ENCODE measurements at regions not wholly inside any gene's neighbourhood (a gene's known extent, or its start where the extent isn't known, plus 50 kb on each side); places are given as distances from the start of the nearest gene placed in this dataset.

DNA sequence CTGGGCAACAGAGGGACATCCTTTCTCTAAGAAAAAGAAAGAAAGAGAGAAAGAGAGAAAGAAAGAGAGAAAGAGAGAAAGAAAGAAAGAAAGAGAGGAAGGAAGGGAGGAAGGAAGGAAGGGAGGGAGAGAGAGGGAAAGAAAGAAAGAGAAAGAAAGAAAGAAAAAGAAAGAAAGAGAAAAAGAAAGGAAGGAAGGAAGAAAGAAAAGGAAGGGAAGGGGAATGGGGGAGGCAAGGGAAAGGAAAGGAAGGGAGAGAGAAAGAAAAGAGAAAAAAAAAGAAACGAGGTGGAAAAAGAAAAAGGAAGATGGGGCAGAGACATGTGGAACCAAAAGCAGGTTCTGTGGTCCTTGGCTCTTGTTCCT lies 82.9 kb upstream of the SMNDC1 start:
- no peak for DNase-seq (ENCODE audit: low spot score)
- no peaks in the 10 kb centered on the region for H3K9me3 ChIP-seq (ENCODE audit: control insufficient read depth in 4 of 4, low read length in 3 of 4)
- no peaks in the 10 kb centered on the region for H3K27me3 ChIP-seq (ENCODE audit: control insufficient read depth in 4 of 4, insufficient read depth in 4 of 4, low read length in 3 of 4)
- WGBS = 70% methylated on average over 1 of the region's 1 CpG
- no peak overlapping the region for H3K9ac ChIP-seq (ENCODE audit: low read depth in 1 of 2, low read length in 2 of 2)
- TF ChIP-seq TAF1 (conservative IDR thresholded peaks at IDR 0.05) (no peak), HNF4G (IDR thresholded peaks at IDR 0.05) (no peak), RXRA (IDR thresholded peaks at IDR 0.05) (no peak), NR2F2 (IDR thresholded peaks at IDR 0.05) (no peak), FOXA1 (IDR thresholded peaks at IDR 0.05) (no peak), SP1 (IDR thresholded peaks at IDR 0.05) (no peak), YY1 (IDR thresholded peaks at IDR 0.05) (no peak), EGR1 (IDR thresholded peaks at IDR 0.05; ENCODE audit: low read depth in 2 of 2) (no peak), HNF4A (conservative IDR thresholded peaks at IDR 0.05) (no peak)
- TF ChIP-seq, protein P1, sequence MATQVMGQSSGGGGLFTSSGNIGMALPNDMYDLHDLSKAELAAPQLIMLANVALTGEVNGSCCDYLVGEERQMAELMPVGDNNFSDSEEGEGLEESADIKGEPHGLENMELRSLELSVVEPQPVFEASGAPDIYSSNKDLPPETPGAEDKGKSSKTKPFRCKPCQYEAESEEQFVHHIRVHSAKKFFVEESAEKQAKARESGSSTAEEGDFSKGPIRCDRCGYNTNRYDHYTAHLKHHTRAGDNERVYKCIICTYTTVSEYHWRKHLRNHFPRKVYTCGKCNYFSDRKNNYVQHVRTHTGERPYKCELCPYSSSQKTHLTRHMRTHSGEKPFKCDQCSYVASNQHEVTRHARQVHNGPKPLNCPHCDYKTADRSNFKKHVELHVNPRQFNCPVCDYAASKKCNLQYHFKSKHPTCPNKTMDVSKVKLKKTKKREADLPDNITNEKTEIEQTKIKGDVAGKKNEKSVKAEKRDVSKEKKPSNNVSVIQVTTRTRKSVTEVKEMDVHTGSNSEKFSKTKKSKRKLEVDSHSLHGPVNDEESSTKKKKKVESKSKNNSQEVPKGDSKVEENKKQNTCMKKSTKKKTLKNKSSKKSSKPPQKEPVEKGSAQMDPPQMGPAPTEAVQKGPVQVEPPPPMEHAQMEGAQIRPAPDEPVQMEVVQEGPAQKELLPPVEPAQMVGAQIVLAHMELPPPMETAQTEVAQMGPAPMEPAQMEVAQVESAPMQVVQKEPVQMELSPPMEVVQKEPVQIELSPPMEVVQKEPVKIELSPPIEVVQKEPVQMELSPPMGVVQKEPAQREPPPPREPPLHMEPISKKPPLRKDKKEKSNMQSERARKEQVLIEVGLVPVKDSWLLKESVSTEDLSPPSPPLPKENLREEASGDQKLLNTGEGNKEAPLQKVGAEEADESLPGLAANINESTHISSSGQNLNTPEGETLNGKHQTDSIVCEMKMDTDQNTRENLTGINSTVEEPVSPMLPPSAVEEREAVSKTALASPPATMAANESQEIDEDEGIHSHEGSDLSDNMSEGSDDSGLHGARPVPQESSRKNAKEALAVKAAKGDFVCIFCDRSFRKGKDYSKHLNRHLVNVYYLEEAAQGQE (IDR thresholded peaks at IDR 0.05) = no peak
- TF ChIP-seq, protein P2, sequence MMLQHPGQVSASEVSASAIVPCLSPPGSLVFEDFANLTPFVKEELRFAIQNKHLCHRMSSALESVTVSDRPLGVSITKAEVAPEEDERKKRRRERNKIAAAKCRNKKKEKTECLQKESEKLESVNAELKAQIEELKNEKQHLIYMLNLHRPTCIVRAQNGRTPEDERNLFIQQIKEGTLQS (IDR thresholded peaks at IDR 0.05) = no peak
- TF ChIP-seq, protein P3, sequence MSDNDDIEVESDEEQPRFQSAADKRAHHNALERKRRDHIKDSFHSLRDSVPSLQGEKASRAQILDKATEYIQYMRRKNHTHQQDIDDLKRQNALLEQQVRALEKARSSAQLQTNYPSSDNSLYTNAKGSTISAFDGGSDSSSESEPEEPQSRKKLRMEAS (IDR thresholded peaks at IDR 0.05) = no peak
- no peak overlapping the region for H3K4me3 ChIP-seq (ENCODE audit: low read depth in 1 of 3, low read length in 3 of 3)
- no peaks in the 10 kb centered on the region for H3K4me1 ChIP-seq (ENCODE audit: control insufficient read depth in 4 of 4, insufficient read depth in 4 of 4, low read length in 3 of 4)
- H3K36me3 ChIP-seq (ENCODE audit: control insufficient read depth in 4 of 4, insufficient read depth in 3 of 4, low read depth in 1 of 4, low read length in 3 of 4) = no peaks in the 10 kb centered on the region
- no peak overlapping the region for H3K27ac ChIP-seq (ENCODE audit: low read depth in 1 of 2, low read length in 2 of 2)

DNA sequence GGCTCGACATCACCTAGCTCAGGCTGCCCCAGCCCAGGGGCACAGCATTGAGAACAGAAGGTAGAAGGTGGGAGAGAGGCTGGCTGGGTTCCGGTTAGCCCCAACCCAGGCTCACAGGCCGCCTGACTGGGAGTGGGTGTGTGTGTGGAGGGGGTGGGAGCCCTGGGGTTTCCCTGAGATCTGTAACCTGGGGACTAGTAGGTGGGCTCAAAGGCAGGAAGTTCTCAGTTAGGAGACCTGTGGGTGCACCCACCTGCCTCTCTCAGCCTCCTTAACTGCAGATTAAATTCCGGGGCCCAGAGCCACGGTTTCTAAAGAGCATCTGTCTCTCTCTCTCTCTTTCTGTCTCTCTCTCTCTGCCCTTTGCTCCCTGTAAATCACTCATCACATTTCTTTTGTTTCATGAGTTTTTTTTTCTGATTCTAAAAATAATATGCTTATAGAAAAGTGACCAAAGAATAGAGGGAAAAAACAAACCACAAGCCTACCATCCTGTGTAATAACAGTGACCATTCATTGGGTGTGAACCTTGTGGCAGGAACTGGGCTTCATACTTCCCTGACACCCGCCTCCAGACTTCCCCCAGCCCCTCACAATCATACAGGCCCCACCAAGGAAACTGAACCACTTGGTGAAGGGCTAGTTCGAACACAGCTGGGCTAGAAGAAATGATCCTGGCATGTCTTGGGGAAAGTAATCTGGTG lies 83.4 kb upstream of the SMNDC1 start:
- no peak for TF ChIP-seq HNF4A (conservative IDR thresholded peaks at IDR 0.05)
- no peak for TF ChIP-seq FOXA1 (IDR thresholded peaks at IDR 0.05)
- TF ChIP-seq, protein P2 (IDR thresholded peaks at IDR 0.05) = no peak
- no peak for TF ChIP-seq EGR1 (IDR thresholded peaks at IDR 0.05; ENCODE audit: low read depth in 2 of 2)
- no peak for TF ChIP-seq JUND (IDR thresholded peaks at IDR 0.05)
- TF ChIP-seq, protein P1 (IDR thresholded peaks at IDR 0.05) = no peak
- TF ChIP-seq NR2F2 (IDR thresholded peaks at IDR 0.05) = no peak
- no peak for TF ChIP-seq GABPA (IDR thresholded peaks at IDR 0.05 in 1 of 2, conservative IDR thresholded peaks at IDR 0.05 in 1 of 2)
- TF ChIP-seq HNF4G (IDR thresholded peaks at IDR 0.05) = no peak
- TF ChIP-seq RAD21 (IDR thresholded peaks at IDR 0.05) = no peak
- TF ChIP-seq, protein P4, sequence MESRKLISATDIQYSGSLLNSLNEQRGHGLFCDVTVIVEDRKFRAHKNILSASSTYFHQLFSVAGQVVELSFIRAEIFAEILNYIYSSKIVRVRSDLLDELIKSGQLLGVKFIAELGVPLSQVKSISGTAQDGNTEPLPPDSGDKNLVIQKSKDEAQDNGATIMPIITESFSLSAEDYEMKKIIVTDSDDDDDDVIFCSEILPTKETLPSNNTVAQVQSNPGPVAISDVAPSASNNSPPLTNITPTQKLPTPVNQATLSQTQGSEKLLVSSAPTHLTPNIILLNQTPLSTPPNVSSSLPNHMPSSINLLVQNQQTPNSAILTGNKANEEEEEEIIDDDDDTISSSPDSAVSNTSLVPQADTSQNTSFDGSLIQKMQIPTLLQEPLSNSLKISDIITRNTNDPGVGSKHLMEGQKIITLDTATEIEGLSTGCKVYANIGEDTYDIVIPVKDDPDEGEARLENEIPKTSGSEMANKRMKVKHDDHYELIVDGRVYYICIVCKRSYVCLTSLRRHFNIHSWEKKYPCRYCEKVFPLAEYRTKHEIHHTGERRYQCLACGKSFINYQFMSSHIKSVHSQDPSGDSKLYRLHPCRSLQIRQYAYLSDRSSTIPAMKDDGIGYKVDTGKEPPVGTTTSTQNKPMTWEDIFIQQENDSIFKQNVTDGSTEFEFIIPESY (IDR thresholded peaks at IDR 0.05) = no peak
- TF ChIP-seq, protein P5, sequence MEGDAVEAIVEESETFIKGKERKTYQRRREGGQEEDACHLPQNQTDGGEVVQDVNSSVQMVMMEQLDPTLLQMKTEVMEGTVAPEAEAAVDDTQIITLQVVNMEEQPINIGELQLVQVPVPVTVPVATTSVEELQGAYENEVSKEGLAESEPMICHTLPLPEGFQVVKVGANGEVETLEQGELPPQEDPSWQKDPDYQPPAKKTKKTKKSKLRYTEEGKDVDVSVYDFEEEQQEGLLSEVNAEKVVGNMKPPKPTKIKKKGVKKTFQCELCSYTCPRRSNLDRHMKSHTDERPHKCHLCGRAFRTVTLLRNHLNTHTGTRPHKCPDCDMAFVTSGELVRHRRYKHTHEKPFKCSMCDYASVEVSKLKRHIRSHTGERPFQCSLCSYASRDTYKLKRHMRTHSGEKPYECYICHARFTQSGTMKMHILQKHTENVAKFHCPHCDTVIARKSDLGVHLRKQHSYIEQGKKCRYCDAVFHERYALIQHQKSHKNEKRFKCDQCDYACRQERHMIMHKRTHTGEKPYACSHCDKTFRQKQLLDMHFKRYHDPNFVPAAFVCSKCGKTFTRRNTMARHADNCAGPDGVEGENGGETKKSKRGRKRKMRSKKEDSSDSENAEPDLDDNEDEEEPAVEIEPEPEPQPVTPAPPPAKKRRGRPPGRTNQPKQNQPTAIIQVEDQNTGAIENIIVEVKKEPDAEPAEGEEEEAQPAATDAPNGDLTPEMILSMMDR (IDR thresholded peaks at IDR 0.05; ENCODE audit: low read depth, low read length, missing input control) = no peak
- no peak for TF ChIP-seq SP1 (IDR thresholded peaks at IDR 0.05)
- Histone ChIP-seq H3K27ac (ENCODE audit: low read depth in 1 of 2, low read length in 2 of 2) (no peak overlapping the region), H3K9ac (ENCODE audit: low read depth in 1 of 2, low read length in 2 of 2) (no peak overlapping the region), H3K36me3 (ENCODE audit: control insufficient read depth in 4 of 4, insufficient read depth in 3 of 4, low read depth in 1 of 4, low read length in 3 of 4) (no peaks in the 10 kb centered on the region), H3K4me1 (ENCODE audit: control insufficient read depth in 4 of 4, insufficient read depth in 4 of 4, low read length in 3 of 4) (peaks cover 0 to 2% (median 0%) of the 10 kb centered on the region in 4 donors), H3K9me3 (ENCODE audit: control insufficient read depth in 4 of 4, low read length in 3 of 4) (no peaks in the 10 kb centered on the region), H3K27me3 (ENCODE audit: control insufficient read depth in 4 of 4, insufficient read depth in 4 of 4, low read length in 3 of 4) (no peaks in the 10 kb centered on the region), H3K4me3 (ENCODE audit: low read depth in 1 of 3, low read length in 3 of 3) (no peak overlapping the region)
- 75% methylated on average over 7 of the region's 7 CpGs for WGBS
- no peak for DNase-seq (ENCODE audit: low spot score)

All from liver (tissue), 8 donors.